Endothelial cell of umbilical vein (primary cell): ENCODE measurements at regions not wholly inside any gene's neighbourhood (a gene's known extent, or its start where the extent isn't known, plus 50 kb on each side); places are given as distances from the start of the nearest gene placed in this dataset.

ENCODE experiments used
- BruUV-seq: library from RNA; stranded (reverse); fragments of 400-500 nt; replicated peaks from 2 replicates; lab custom pipeline; 2021; lab: Mats Ljungman, UMichigan
- CTCF ChIA-PET: fragments of 300-600, 350-600 bp; sonication (Branson Sonifier 250); formaldehyde crosslinking; loops from one replicate; lab custom pipeline; 2021; ENCODE audit warnings: antibody characterized with exemption, inconsistent platforms; lab: Charles Lee
- POLR2A ChIA-PET: fragments of 300-600, 350-600 bp; sonication (Branson Sonifier 250); formaldehyde crosslinking; loops from one replicate; lab custom pipeline; 2021; ENCODE audit warnings: antibody characterized with exemption, inconsistent platforms; lab: Charles Lee
- DNase-seq: peaks from one replicate; pipeline ENCODE4 v3.0.0-alpha.2; 2011; ENCODE audit warnings: low read depth, low spot score
- FAIRE-seq: peaks from 2 replicates; lab custom pipeline; 2011; peaks lifted over from hg19 to GRCh38; lab: Jason Lieb, UNC
- H2AFZ ChIP-seq: 2 replicates; pipeline ENCODE4 v1.6.0; 2012; ENCODE audit warnings: low read depth, low read length, control low read depth, inconsistent platforms
- H3K27ac ChIP-seq: 2 replicates; pipeline ENCODE4 v1.5.1; 2011; ENCODE audit warnings: low read depth, mild to moderate bottlenecking, control low read depth, low read length, moderate library complexity; ENCODE audit not compliant: insufficient read depth
- H3K27me3 ChIP-seq, 2 experiments: 2 replicates each; pipeline versions ENCODE4 v1.6.0 to v1.6.1; 2011; ENCODE audit warnings: low read length in 2 of 2, mixed read lengths in 1 of 2; ENCODE audit not compliant: control insufficient read depth in 2 of 2, insufficient read depth in 2 of 2
- H3K36me3 ChIP-seq, 2 experiments: 2 replicates in 1 of 2; 3 replicates in 1 of 2; pipeline ENCODE4 v1.5.1; 2011; ENCODE audit warnings: low read length in 2 of 2, mild to moderate bottlenecking in 1 of 2, moderate library complexity in 1 of 2; ENCODE audit not compliant: control insufficient read depth in 2 of 2, insufficient read depth in 2 of 2; ENCODE audit errors: extremely low read depth in 1 of 2
- H3K4me1 ChIP-seq: 3 replicates; pipeline ENCODE4 v1.5.1; 2011; ENCODE audit warnings: mild to moderate bottlenecking, low read length; ENCODE audit not compliant: control insufficient read depth, insufficient read depth; ENCODE audit errors: extremely low read depth
- H3K4me2 ChIP-seq: 2 replicates; pipeline ENCODE4 v1.6.1; 2011; ENCODE audit warnings: low read length, control low read depth, mixed read lengths; ENCODE audit not compliant: insufficient read depth
- H3K4me3 ChIP-seq, 3 experiments: fragments of 200-600 bp in 1 of 3; sonication (generic), shearing (Covaris generic) in 1 of 3; replicated peaks in 1 of 3; 2 replicates each; pipeline ENCODE4 v1.5.1; 2011 to 2016; ENCODE audit warnings: control low read depth in 3 of 3, low read length in 3 of 3, mild to moderate bottlenecking in 2 of 3, inconsistent platforms in 1 of 3, low read depth in 1 of 3, moderate library complexity in 1 of 3; ENCODE audit not compliant: insufficient read depth in 1 of 3
- H3K79me2 ChIP-seq: 2 replicates; pipeline ENCODE4 v1.6.0; 2012; ENCODE audit warnings: low read length, inconsistent platforms; ENCODE audit not compliant: control insufficient read depth, insufficient read depth
- H3K9ac ChIP-seq: replicated peaks from 2 replicates; pipeline ENCODE3; 2011; ENCODE audit warnings: low read length, control low read depth; ENCODE audit not compliant: insufficient read depth; ENCODE audit errors: extremely low read depth
- H3K9me1 ChIP-seq: replicated peaks from 3 replicates; pipeline ENCODE4 v1.6.0; 2011; ENCODE audit warnings: mild to moderate bottlenecking, low read length; ENCODE audit not compliant: control insufficient read depth, insufficient read depth; ENCODE audit errors: extremely low read depth
- H3K9me3 ChIP-seq: replicated peaks from 2 replicates; pipeline ENCODE4 v1.5.1; 2012; ENCODE audit warnings: low read length, inconsistent platforms; ENCODE audit not compliant: control insufficient read depth, insufficient read depth
- H4K20me1 ChIP-seq: replicated peaks from 2 replicates; pipeline ENCODE3; 2011; ENCODE audit warnings: mild to moderate bottlenecking, low read length; ENCODE audit not compliant: control insufficient read depth, insufficient read depth; ENCODE audit errors: extremely low read depth
- CTCF ChIP-seq, 2 donors: IDR thresholded peaks; 1 replicate in 1 of 2; 2 replicates in 1 of 2; pipeline ENCODE4 v1.5.1; 2011; ENCODE audit warnings: low read length in 2 of 2, mild to moderate bottlenecking in 2 of 2, moderate library complexity in 2 of 2, control low read depth in 1 of 2, inconsistent platforms in 1 of 2, low read depth in 1 of 2; ENCODE audit not compliant: insufficient read depth in 1 of 2; ENCODE audit errors: extremely low read depth in 1 of 2
- EZH2 ChIP-seq: IDR thresholded peaks from 2 replicates; pipeline ENCODE4 v1.6.1; 2012; ENCODE audit warnings: borderline replicate concordance, low read depth, mild to moderate bottlenecking, moderate library complexity, low read length, inconsistent platforms; ENCODE audit not compliant: severe bottlenecking
- FOS ChIP-seq: IDR thresholded peaks from 2 replicates; pipeline ENCODE4 v1.6.1; 2011; ENCODE audit warnings: mild to moderate bottlenecking, low read length, moderate library complexity, borderline replicate concordance; ENCODE audit not compliant: insufficient read depth
- GATA2 ChIP-seq: IDR thresholded peaks from 2 replicates; pipeline ENCODE4 v1.7.0; 2011; ENCODE audit warnings: low read depth, mild to moderate bottlenecking, moderate library complexity, mixed read lengths, low read length; ENCODE audit not compliant: insufficient read length, insufficient read depth
- JUN ChIP-seq: IDR thresholded peaks from 2 replicates; pipeline ENCODE4 v1.6.1; 2011; ENCODE audit warnings: borderline replicate concordance, low read depth; ENCODE audit not compliant: insufficient read length, insufficient read depth
- MYC ChIP-seq: IDR thresholded peaks from one replicate; pipeline ENCODE4 v1.6.1; 2011; ENCODE audit warnings: mild to moderate bottlenecking, low read depth, low read length
- POLR2A ChIP-seq: IDR thresholded peaks from 2 replicates; pipeline ENCODE4 v1.6.1; 2012; ENCODE audit warnings: low read depth, mild to moderate bottlenecking, control low read depth, low read length
- POLR2AphosphoS5 ChIP-seq: IDR thresholded peaks from 2 replicates; pipeline ENCODE4 v1.6.1; 2012; ENCODE audit warnings: low read depth, mild to moderate bottlenecking, control low read depth, low read length, moderate library complexity; ENCODE audit not compliant: insufficient read depth
- dilution Hi-C: fragments of 300-500 bp; cut with MboI; formaldehyde crosslinking; loops from one replicate; pipeline ENCODE4 v1.15.0; 2019; ENCODE audit warnings: low sequenced_read_pairs; ENCODE audit not compliant: extremely low pct_ligation_motif_present
- intact Hi-C: fragments of 100-400 bp; cut with micrococcal nuclease; formaldehyde crosslinking; loops from one replicate; pipeline ENCODE4 v1.10.0; 2022

DNA sequence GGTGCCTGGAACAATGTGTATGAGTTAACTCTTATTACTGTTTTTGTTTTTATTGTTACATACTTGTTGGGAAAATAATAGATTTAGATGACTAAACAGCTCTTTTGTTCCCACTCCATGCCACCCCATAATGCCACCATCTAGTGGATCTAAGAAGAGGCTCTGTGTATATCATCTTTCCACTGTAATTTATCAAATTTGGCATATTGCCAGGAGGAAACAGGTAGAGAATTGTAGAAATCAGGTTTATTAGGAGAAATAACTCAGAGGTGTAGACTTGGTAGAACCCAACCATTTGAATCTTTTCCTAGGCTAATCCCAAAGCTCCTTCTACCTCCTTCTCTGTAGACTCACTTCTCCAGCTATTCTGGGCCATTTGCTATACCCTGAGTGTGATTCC, 150.6 kb downstream of the GATB start:
- FAIRE-seq (no peak), DNase-seq (no peak)
- no peaks in the 10 kb centered on the region for H3K36me3 ChIP-seq
- no peak overlapping the region for H3K27ac ChIP-seq
- H3K79me2 ChIP-seq = no peaks in the 10 kb centered on the region
- H3K4me1 ChIP-seq = no peaks in the 10 kb centered on the region
- H3K4me3 ChIP-seq = no peak overlapping the region
- no peak overlapping the region for H2AFZ ChIP-seq
- no peaks in the 10 kb centered on the region for H3K27me3 ChIP-seq
- POLR2A ChIA-PET = no interaction called here
- CTCF ChIA-PET = interaction anchor here (1.4 kb wide), 1 partner anchor 333 kb away, joined by 3 read pairs; the partner anchor contains the start of gene PRSS48
- H3K4me2 ChIP-seq = no peak overlapping the region
- TF ChIP-seq GATA2 = no peak
- TF ChIP-seq POLR2AphosphoS5 = no peak
- TF ChIP-seq EZH2 = no peak
- TF ChIP-seq MYC = no peak
- no peak for TF ChIP-seq CTCF (IDR thresholded peaks at IDR 0.05; ENCODE audit: extremely low read depth in 1 of 2, insufficient read depth in 1 of 2, low read depth in 1 of 2, low read length in 2 of 2)
- no peak for TF ChIP-seq POLR2A
- no peak for TF ChIP-seq JUN
- TF ChIP-seq FOS = no peak
- BruUV-seq = no TSS peak
- H3K9ac ChIP-seq = no peak overlapping the region
- H3K9me3 ChIP-seq = no peaks in the 10 kb centered on the region
- intact Hi-C loops = no loop called here
- dilution Hi-C loops = no loop called here
- no peaks in the 10 kb centered on the region for H4K20me1 ChIP-seq
- H3K9me1 ChIP-seq = no peaks in the 10 kb centered on the region
